ENCODE measurements at regions not wholly inside any gene's neighbourhood (a gene's known extent, or its start where the extent isn't known, plus 50 kb on each side); places are given as distances from the start of the nearest gene placed in this dataset.

DNA sequence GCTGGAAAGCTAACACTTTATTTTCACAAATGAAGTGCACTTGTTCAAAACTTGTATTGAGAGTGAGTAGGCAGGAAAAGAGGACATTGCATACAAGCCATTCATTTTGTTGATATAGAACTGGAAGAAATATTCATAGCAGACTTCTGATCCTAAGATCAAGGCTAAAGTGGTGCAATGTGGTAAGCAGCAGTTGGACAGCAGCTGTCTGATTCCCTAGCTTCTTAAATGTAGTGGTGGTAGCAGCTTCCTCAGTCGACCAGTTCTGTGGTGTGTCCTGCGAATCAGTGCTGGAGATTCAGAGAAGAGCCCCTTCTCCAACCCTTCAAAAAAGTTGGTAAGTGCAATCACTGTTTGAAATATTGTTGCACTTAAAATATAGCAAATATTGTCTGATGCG lies 281.7 kb upstream of the GJE1 start:
- TF ChIP-seq, protein P1, sequence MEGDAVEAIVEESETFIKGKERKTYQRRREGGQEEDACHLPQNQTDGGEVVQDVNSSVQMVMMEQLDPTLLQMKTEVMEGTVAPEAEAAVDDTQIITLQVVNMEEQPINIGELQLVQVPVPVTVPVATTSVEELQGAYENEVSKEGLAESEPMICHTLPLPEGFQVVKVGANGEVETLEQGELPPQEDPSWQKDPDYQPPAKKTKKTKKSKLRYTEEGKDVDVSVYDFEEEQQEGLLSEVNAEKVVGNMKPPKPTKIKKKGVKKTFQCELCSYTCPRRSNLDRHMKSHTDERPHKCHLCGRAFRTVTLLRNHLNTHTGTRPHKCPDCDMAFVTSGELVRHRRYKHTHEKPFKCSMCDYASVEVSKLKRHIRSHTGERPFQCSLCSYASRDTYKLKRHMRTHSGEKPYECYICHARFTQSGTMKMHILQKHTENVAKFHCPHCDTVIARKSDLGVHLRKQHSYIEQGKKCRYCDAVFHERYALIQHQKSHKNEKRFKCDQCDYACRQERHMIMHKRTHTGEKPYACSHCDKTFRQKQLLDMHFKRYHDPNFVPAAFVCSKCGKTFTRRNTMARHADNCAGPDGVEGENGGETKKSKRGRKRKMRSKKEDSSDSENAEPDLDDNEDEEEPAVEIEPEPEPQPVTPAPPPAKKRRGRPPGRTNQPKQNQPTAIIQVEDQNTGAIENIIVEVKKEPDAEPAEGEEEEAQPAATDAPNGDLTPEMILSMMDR (IDR thresholded peaks at IDR 0.05; ENCODE audit: low read depth, low read length) = no peak
- TF ChIP-seq MAX (IDR thresholded peaks at IDR 0.05; ENCODE audit: low read depth, low read length) = no peak
